ENCODE measurements at regions not wholly inside any gene's neighbourhood (a gene's known extent, or its start where the extent isn't known, plus 50 kb on each side); places are given as distances from the start of the nearest gene placed in this dataset.

- no peak overlapping the region for H3K27ac ChIP-seq
- no peaks in the 10 kb centered on the region for H3K9me3 ChIP-seq (ENCODE audit: low read depth)
- no peaks in the 10 kb centered on the region for H3K79me2 ChIP-seq
- WGBS (ENCODE audit: low lambda C conversion rate, missing lambda C conversion rate): 69% methylated on average over 1 of the region's 1 CpG
- no peak overlapping the region for H2AFZ ChIP-seq
- H3K9me2 ChIP-seq (replicated peaks; ENCODE audit: insufficient read depth): no peaks in the 10 kb centered on the region
- H3K4me3 ChIP-seq: no peak overlapping the region
- no peaks in the 10 kb centered on the region for H4K20me1 ChIP-seq (ENCODE audit: insufficient read depth, poor library complexity, severe bottlenecking)
- no peaks in the 10 kb centered on the region for H3K4me1 ChIP-seq (ENCODE audit: insufficient read depth)
- TF ChIP-seq EZH2 (IDR thresholded peaks at IDR 0.05; ENCODE audit: borderline replicate concordance) (no peak), CTCF (IDR thresholded peaks at IDR 0.05; ENCODE audit: poor library complexity) (no peak), EZH2phosphoT487 (IDR thresholded peaks at IDR 0.05; ENCODE audit: low read depth, severe bottlenecking, unreplicated experiment) (no peak)
- H3K4me2 ChIP-seq: no peak overlapping the region
- H3K27me3 ChIP-seq: no peaks in the 10 kb centered on the region
- H3K36me3 ChIP-seq (replicated peaks; ENCODE audit: insufficient read depth, low read depth): no peaks in the 10 kb centered on the region
- DNase-seq (ENCODE audit: low spot score): no peak
Observed at GRCh38 chr6:141467041-141467440, 665.7 kb upstream of the GJE1 start.

DNA sequence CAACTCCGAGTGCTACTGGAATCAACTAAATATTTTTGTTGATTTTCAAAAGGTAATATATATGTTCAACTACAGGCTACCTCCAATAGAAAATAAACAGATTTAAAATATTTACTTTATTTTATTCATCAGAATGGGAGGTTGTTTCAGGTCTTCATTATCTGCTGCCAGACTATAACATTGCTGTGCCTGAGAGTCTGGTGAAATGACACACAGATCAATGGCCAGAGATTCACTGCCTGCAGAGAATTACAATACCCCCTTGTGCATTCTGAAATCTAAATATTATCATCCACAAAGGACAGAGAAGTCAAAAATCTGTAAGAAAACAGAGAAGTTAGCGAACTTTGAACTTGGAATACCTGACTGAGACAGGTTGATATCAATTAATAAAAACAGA lies 667.8 kb upstream of the GJE1 start:
- WGBS (ENCODE audit: low lambda C conversion rate, missing lambda C conversion rate): 97% methylated on average over 2 of the region's 2 CpGs

DNA sequence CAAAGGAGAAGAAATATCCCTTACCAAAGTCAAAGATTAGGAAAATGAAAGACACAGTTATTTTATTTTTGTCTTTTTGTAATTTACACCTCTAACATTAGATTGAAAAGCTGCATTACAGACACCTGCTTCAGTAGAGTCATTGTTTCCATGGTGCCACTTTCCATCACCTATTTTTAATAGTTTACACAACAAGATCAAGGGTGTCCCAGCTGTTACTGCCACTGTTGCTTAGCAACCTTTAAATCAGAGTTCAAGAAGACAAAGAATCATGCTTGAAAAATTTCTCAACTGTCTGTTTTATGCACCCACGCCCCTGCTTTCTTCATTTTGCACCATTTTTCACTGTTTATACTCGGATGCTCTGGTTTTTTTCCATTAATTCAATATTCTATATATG lies 668.2 kb upstream of the GJE1 start:
- H3K79me2 ChIP-seq: no peaks in the 10 kb centered on the region
- WGBS (ENCODE audit: low lambda C conversion rate, missing lambda C conversion rate): 82% methylated on average over 2 of the region's 2 CpGs
- H3K9me3 ChIP-seq (ENCODE audit: low read depth): no peaks in the 10 kb centered on the region
- no peak for TF ChIP-seq CTCF (IDR thresholded peaks at IDR 0.05; ENCODE audit: poor library complexity)
- no peak for TF ChIP-seq EZH2phosphoT487 (IDR thresholded peaks at IDR 0.05; ENCODE audit: low read depth, severe bottlenecking, unreplicated experiment)
- TF ChIP-seq EZH2 (IDR thresholded peaks at IDR 0.05; ENCODE audit: borderline replicate concordance): no peak
- H3K27ac ChIP-seq: no peak overlapping the region
- H3K4me3 ChIP-seq: no peak overlapping the region
- no peaks in the 10 kb centered on the region for H3K27me3 ChIP-seq
- no peaks in the 10 kb centered on the region for H3K9me2 ChIP-seq (replicated peaks; ENCODE audit: insufficient read depth)
- peak; percentile 28 for DNase-seq (ENCODE audit: low spot score)
- no peaks in the 10 kb centered on the region for H3K36me3 ChIP-seq (replicated peaks; ENCODE audit: insufficient read depth, low read depth)
- H2AFZ ChIP-seq: no peak overlapping the region
- H4K20me1 ChIP-seq (ENCODE audit: insufficient read depth, poor library complexity, severe bottlenecking): no peaks in the 10 kb centered on the region
- H3K4me2 ChIP-seq: no peak overlapping the region
- H3K4me1 ChIP-seq (ENCODE audit: insufficient read depth): no peaks in the 10 kb centered on the region

More for the DNA sequence above, 667.8 kb upstream of the GJE1 start:
- Histone ChIP-seq H3K4me3 (no peak overlapping the region), H3K27ac (no peak overlapping the region), H3K9me3 (ENCODE audit: low read depth) (no peaks in the 10 kb centered on the region), H3K4me2 (no peak overlapping the region), H4K20me1 (ENCODE audit: insufficient read depth, poor library complexity, severe bottlenecking) (no peaks in the 10 kb centered on the region), H2AFZ (no peak overlapping the region), H3K9me2 (replicated peaks; ENCODE audit: insufficient read depth) (no peaks in the 10 kb centered on the region), H3K36me3 (replicated peaks; ENCODE audit: insufficient read depth, low read depth) (no peaks in the 10 kb centered on the region), H3K79me2 (no peaks in the 10 kb centered on the region), H3K4me1 (ENCODE audit: insufficient read depth) (no peaks in the 10 kb centered on the region), H3K27me3 (no peaks in the 10 kb centered on the region)
- no peak for TF ChIP-seq EZH2 (IDR thresholded peaks at IDR 0.05; ENCODE audit: borderline replicate concordance)
- TF ChIP-seq CTCF (IDR thresholded peaks at IDR 0.05; ENCODE audit: poor library complexity): no peak
- TF ChIP-seq EZH2phosphoT487 (IDR thresholded peaks at IDR 0.05; ENCODE audit: low read depth, severe bottlenecking, unreplicated experiment): no peak
- DNase-seq (ENCODE audit: low spot score): no peak

All from hepatocyte (in vitro differentiated cells).